ENCODE measurements at regions not wholly inside any gene's neighbourhood (a gene's known extent, or its start where the extent isn't known, plus 50 kb on each side); places are given as distances from the start of the nearest gene placed in this dataset.

GRCh38 chr16:47858333-47858982 lies 297.3 kb downstream of the ABCC12 start:
- TF ChIP-seq CTCF (IDR thresholded peaks at IDR 0.05) = no peak
- TF ChIP-seq POLR2A (IDR thresholded peaks at IDR 0.05) = no peak
- TF ChIP-seq POLR2AphosphoS5 (IDR thresholded peaks at IDR 0.05) = no peak
- TF ChIP-seq EP300 (IDR thresholded peaks at IDR 0.05) = no peak
